GM23248 (cell line): ENCODE measurements at regions not wholly inside any gene's neighbourhood (a gene's known extent, or its start where the extent isn't known, plus 50 kb on each side); places are given as distances from the start of the nearest gene placed in this dataset.
A peak's percentile ranks its signal among the peaks of the same experiment; 100 is the strongest.

Experiments
- DNase-seq: peaks from one replicate; pipeline ENCODE4 v3.0.0-alpha.2; 2015
- H2AFZ ChIP-seq: fragments of 200-600 bp; sonication (generic); 2 replicates; pipeline ENCODE4 v1.6.1; 2016; ENCODE audit warnings: antibody characterized with exemption
- H3F3A ChIP-seq: fragments of 200-600 bp; sonication (generic); 2 replicates; pipeline ENCODE4 v1.6.1; 2016; ENCODE audit warnings: mild to moderate bottlenecking, antibody characterized with exemption, mixed run types; ENCODE audit not compliant: insufficient read depth
- H3K27ac ChIP-seq: fragments of 200-600 bp; sonication (generic); 2 replicates; pipeline ENCODE4 v1.5.1; 2016; ENCODE audit warnings: mild to moderate bottlenecking
- H3K27me3 ChIP-seq: fragments of 200-600 bp; sonication (generic); replicated peaks from 2 replicates; pipeline ENCODE4 v1.6.1; 2016; ENCODE audit warnings: mild to moderate bottlenecking; ENCODE audit not compliant: insufficient read depth
- H3K36me3 ChIP-seq: fragments of 200-600 bp; sonication (generic); 2 replicates; pipeline ENCODE4 v1.6.1; 2016; ENCODE audit warnings: low read depth, mild to moderate bottlenecking
- H3K4me1 ChIP-seq: fragments of 200-600 bp; sonication (generic); 2 replicates; pipeline ENCODE4 v1.6.1; 2016; ENCODE audit warnings: mild to moderate bottlenecking; ENCODE audit not compliant: insufficient read depth
- H3K4me2 ChIP-seq: fragments of 200-600 bp; sonication (generic); one replicate; pipeline ENCODE4 v1.6.1; 2016; ENCODE audit warnings: mild to moderate bottlenecking; ENCODE audit not compliant: unreplicated experiment
- H3K4me3 ChIP-seq: fragments of 200-600 bp; sonication (generic); 2 replicates; pipeline ENCODE4 v1.5.1; 2016; ENCODE audit warnings: mild to moderate bottlenecking
- H3K79me2 ChIP-seq: fragments of 200-600 bp; sonication (generic); 2 replicates; pipeline ENCODE4 v1.6.1; 2016; ENCODE audit warnings: mild to moderate bottlenecking; ENCODE audit not compliant: insufficient read depth
- H3K9ac ChIP-seq: fragments of 200-600 bp; sonication (generic); 2 replicates; pipeline ENCODE4 v1.6.1; 2016; ENCODE audit warnings: mild to moderate bottlenecking
- H3K9me2 ChIP-seq: fragments of 200-600 bp; sonication (generic); 2 replicates; pipeline ENCODE4 v1.6.1; 2016; ENCODE audit warnings: mixed run types, mild to moderate bottlenecking, moderate library complexity; ENCODE audit not compliant: insufficient read depth
- H3K9me3 ChIP-seq: fragments of 200-600 bp; sonication (generic); one replicate; pipeline ENCODE4 v1.6.1; 2017; ENCODE audit warnings: low read depth
- H4K20me1 ChIP-seq: fragments of 200-600 bp; sonication (generic); 2 replicates; pipeline ENCODE4 v1.6.0; 2016; ENCODE audit not compliant: insufficient read depth
- EZH2 ChIP-seq: fragments of 200-600 bp; sonication (generic); IDR thresholded peaks from 2 replicates; pipeline ENCODE4 v1.6.1; 2018; ENCODE audit warnings: antibody characterized with exemption, mild to moderate bottlenecking; ENCODE audit not compliant: insufficient read depth, poor library complexity, severe bottlenecking
- EZH2phosphoT487 ChIP-seq: fragments of 200-600 bp; sonication (generic); IDR thresholded peaks from 2 replicates; pipeline ENCODE4 v1.6.1; 2018; ENCODE audit warnings: antibody characterized with exemption, moderate library complexity, mild to moderate bottlenecking, low read depth; ENCODE audit not compliant: insufficient read depth
- WGBS, 2 experiments: methylation state at CpG; one replicate each; pipeline ENCODE4 v1.1.6; 2015 to 2017; ENCODE audit warnings: low lambda C conversion rate in 2 of 2, low coverage in 1 of 2; ENCODE audit errors: missing lambda C conversion rate in 2 of 2; 5-methylcytosine and 5-hydroxymethylcytosine counted together
- in situ Hi-C: fragments of 300-500 bp; cut with MboI; formaldehyde crosslinking; loops from 2 replicates; pipeline ENCODE4 v1.15.0; 2020

DNA sequence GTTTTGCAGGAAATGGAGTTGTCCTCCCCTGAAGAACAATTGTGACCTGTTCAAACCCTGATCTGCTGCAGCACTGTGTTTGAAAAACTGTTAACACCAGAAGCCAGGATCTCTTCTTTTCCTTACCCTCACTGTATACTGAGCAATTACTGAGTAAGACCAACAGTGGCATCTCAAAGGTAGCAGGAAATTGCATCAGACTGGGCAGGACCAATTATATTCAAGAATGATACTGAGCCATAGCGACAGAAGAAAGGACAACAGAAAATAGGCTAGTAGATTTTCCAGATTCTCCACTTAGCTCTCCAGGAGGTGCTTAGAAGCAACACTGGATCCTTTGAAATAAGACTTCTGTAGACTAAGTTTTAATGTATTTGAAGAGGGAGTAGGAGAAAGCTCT, 57.4 kb upstream of the INHBA start:
- TF ChIP-seq EZH2 (no peak), EZH2phosphoT487 (no peak)
- Histone ChIP-seq H2AFZ (peak overlapping the region; percentile 47), H3K4me2 (no peak overlapping the region), H3K79me2 (no peaks in the 10 kb centered on the region), H3K9ac (no peak overlapping the region), H3K36me3 (no peaks in the 10 kb centered on the region), H3K4me3 (no peak overlapping the region), H3K27ac (no peak overlapping the region), H3K4me1 (no peaks in the 10 kb centered on the region), H3K27me3 (no peaks in the 10 kb centered on the region), H3F3A (no peaks in the 10 kb centered on the region), H3K9me2 (no peaks in the 10 kb centered on the region), H4K20me1 (no peaks in the 10 kb centered on the region), H3K9me3 (no peaks in the 10 kb centered on the region)
- peak; percentile 4 for DNase-seq
- in situ Hi-C loops, result no loop called here
- WGBS, 2 experiments, result 80 to 81% methylated on average over 1 of the region's 1 CpG

DNA sequence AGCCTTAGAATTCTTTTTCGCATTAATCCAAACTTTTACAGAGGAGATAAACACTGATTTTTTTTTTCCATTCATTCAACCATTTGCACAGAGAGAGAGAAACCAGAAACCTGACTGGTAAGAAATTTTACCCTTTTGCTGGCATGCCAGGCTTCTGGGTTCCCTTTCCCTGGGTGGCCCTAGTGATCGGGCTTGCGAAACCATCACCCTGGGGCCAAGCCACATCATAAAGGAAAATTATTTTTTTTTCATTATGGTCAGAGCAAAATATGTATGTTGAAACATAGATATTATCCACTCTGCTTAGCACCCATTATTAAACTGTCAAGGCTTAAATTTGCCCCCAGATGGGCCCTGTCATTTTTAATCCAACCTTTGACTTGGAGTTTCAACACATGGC, 55.4 kb upstream of the INHBA start:
- Histone ChIP-seq H3K4me3 (no peak overlapping the region), H3K9me3 (no peaks in the 10 kb centered on the region), H3K36me3 (no peaks in the 10 kb centered on the region), H3K79me2 (no peaks in the 10 kb centered on the region), H3K27ac (no peak overlapping the region), H4K20me1 (no peaks in the 10 kb centered on the region), H3K4me1 (no peaks in the 10 kb centered on the region), H3K9me2 (no peaks in the 10 kb centered on the region), H3K27me3 (no peaks in the 10 kb centered on the region), H3F3A (no peaks in the 10 kb centered on the region), H2AFZ (no peak overlapping the region), H3K4me2 (no peak overlapping the region), H3K9ac (no peak overlapping the region)
- in situ Hi-C loops, result no loop called here
- TF ChIP-seq EZH2phosphoT487, result no peak
- TF ChIP-seq EZH2, result no peak
- WGBS, 2 experiments, result 52 to 59% methylated on average over 3 of the region's 3 CpGs
- no peak for DNase-seq

DNA sequence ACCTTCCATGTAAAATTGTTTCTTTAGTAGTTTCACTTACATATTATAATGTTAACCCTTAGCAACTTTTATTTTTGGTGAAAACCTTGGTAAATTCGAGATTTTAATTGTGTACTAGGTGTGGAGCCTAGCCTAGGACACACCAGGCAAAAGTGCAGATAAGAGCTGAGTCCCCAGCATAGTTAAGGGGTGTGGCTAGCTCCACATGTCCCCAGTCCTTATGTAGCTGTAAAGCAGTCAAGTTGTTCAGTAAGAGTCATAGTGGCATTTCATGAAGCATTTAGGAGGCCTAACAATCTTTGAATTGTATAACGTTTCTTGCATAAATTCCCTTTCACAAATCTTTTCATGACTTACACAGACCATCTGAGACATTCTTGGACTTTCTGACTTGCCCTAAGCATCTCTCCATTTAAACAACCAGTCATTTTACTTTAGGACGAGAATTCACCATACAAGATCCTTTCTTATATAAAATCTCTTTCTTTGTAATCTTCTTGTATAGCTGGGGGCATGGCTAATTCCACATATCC, 53.8 kb upstream of the INHBA start:
- H3K36me3 ChIP-seq, result no peaks in the 10 kb centered on the region
- WGBS, 2 experiments, result 19 to 30% methylated on average over 3 of the region's 3 CpGs
- in situ Hi-C loops, result no loop called here

DNA sequence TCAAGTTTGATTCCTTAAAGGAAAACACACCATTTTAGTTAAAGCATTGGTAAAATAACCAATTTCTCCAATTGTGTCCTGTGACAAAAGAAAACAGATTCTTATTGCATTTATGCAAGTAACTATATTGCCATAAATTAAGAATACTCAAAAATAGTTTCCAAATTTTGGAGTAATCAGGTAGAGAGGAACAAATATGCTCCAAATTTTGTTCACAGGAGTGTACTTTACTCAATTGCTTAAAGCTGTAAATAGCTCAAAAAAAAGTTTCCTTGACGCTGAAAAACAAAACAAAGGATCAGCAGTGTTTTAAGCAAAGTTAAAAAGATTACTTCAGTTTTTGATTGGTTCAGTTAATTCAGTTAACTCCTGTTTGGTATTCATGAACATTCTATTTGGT, 52.2 kb upstream of the INHBA start:
- H3K9me3 ChIP-seq, result no peaks in the 10 kb centered on the region
- no peak overlapping the region for H3K9ac ChIP-seq
- H3K4me3 ChIP-seq, result no peak overlapping the region
- in situ Hi-C loops, result no loop called here
- no peak for DNase-seq
- no peaks in the 10 kb centered on the region for H3F3A ChIP-seq
- no peaks in the 10 kb centered on the region for H3K4me1 ChIP-seq
- no peaks in the 10 kb centered on the region for H3K9me2 ChIP-seq
- no peaks in the 10 kb centered on the region for H4K20me1 ChIP-seq
- H2AFZ ChIP-seq, result no peak overlapping the region
- no peak overlapping the region for H3K4me2 ChIP-seq
- H3K36me3 ChIP-seq, result no peaks in the 10 kb centered on the region
- no peaks in the 10 kb centered on the region for H3K79me2 ChIP-seq
- 35 to 42% methylated on average over 1 of the region's 1 CpG for WGBS, 2 experiments
- TF ChIP-seq EZH2, result no peak
- no peak for TF ChIP-seq EZH2phosphoT487
- H3K27me3 ChIP-seq, result no peaks in the 10 kb centered on the region
- no peak overlapping the region for H3K27ac ChIP-seq

More for the DNA sequence above, 53.8 kb upstream of the INHBA start:
- no peaks in the 10 kb centered on the region for H3K9me2 ChIP-seq
- H3K4me3 ChIP-seq, result no peak overlapping the region
- no peaks in the 10 kb centered on the region for H3K79me2 ChIP-seq
- no peak overlapping the region for H3K27ac ChIP-seq
- H2AFZ ChIP-seq, result no peak overlapping the region
- no peaks in the 10 kb centered on the region for H3K27me3 ChIP-seq
- H4K20me1 ChIP-seq, result no peaks in the 10 kb centered on the region
- TF ChIP-seq EZH2 (no peak), EZH2phosphoT487 (no peak)
- no peak for DNase-seq
- H3K4me2 ChIP-seq, result no peak overlapping the region
- H3K9ac ChIP-seq, result no peak overlapping the region
- H3K4me1 ChIP-seq, result no peaks in the 10 kb centered on the region
- no peaks in the 10 kb centered on the region for H3F3A ChIP-seq
- H3K9me3 ChIP-seq, result no peaks in the 10 kb centered on the region

DNA sequence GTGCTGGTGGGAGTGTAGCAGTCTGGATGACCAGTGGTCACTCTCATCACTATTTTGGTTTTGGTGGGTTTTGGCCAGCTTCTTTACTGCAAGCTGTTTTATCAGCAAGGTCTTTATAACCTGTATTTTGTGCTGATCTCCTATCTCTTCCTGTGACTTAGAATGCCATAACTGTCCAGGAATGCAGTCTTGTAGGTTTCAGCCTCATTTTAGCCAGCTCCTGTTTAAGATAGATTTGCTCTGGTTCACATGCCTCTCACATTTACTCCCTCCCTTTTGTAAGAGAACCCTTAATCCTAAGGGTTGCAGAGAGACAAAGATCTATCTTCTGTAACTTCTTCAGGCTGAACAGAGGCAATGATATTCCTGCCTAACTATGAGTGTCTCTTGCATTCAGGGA, 51.2 kb upstream of the INHBA start:
- no peak overlapping the region for H3K4me3 ChIP-seq
- no peaks in the 10 kb centered on the region for H3K9me3 ChIP-seq
- no peak overlapping the region for H3K27ac ChIP-seq
- H3F3A ChIP-seq, result no peaks in the 10 kb centered on the region
- no peak overlapping the region for H3K4me2 ChIP-seq
- no peaks in the 10 kb centered on the region for H3K79me2 ChIP-seq
- DNase-seq, result peak; percentile 1
- H3K27me3 ChIP-seq, result no peaks in the 10 kb centered on the region
- H3K4me1 ChIP-seq, result no peaks in the 10 kb centered on the region
- no peaks in the 10 kb centered on the region for H4K20me1 ChIP-seq
- H3K9me2 ChIP-seq, result no peaks in the 10 kb centered on the region
- no peak overlapping the region for H2AFZ ChIP-seq
- H3K36me3 ChIP-seq, result no peaks in the 10 kb centered on the region
- no peak overlapping the region for H3K9ac ChIP-seq
- in situ Hi-C loops, result no loop called here
- no peak for TF ChIP-seq EZH2
- TF ChIP-seq EZH2phosphoT487, result no peak
